Left lung (tissue), 4 donors: ENCODE measurements at regions not wholly inside any gene's neighbourhood (a gene's known extent, or its start where the extent isn't known, plus 50 kb on each side); places are given as distances from the start of the nearest gene placed in this dataset.

Experiments
- ATAC-seq: fragments of 200-7000 bp; cut with Tn5 transposase; one replicate; pipeline ENCODE4 v1.9.1; 2020; ENCODE audit warnings: moderate library complexity
- DNase-seq, 4 donors: peaks; one replicate each; pipeline ENCODE4 v3.0.0-alpha.2; 2013 to 2020
- H3K27ac ChIP-seq, 2 donors: fragments of 200-600 bp; sonication (generic) in 1 of 2; one replicate each; pipeline versions ENCODE4 v1.5.0 to v1.8.0; 2020 to 2021
- H3K27me3 ChIP-seq, 2 donors: fragments of 200-600 bp; sonication (generic) in 1 of 2; one replicate each; pipeline versions ENCODE4 v1.5.0 to v1.8.0; 2020 to 2021
- H3K36me3 ChIP-seq, 2 donors: fragments of 200-600 bp; sonication (generic) in 1 of 2; one replicate each; pipeline versions ENCODE4 v1.5.0 to v1.8.0; 2020 to 2021
- H3K4me1 ChIP-seq, 2 donors: fragments of 200-600 bp; one replicate each; pipeline ENCODE4 v1.8.0; 2021
- H3K4me3 ChIP-seq, 2 donors: fragments of 200-600 bp; sonication (generic) in 1 of 2; one replicate each; pipeline versions ENCODE4 v1.5.0 to v1.8.0; 2020 to 2021; ENCODE audit warnings: mild to moderate bottlenecking in 1 of 2
- H3K9me3 ChIP-seq, 2 donors: fragments of 200-600 bp; sonication (generic) in 1 of 2; one replicate each; pipeline versions ENCODE4 v1.5.0 to v1.8.0; 2020 to 2021
- intact Hi-C, 2 donors: fragments of 100-400 bp; cut with DNase I; formaldehyde crosslinking; loops; one replicate each; pipeline versions ENCODE4 v1.11.2 to v1.14.2; 2022
- TF ChIP-seq, protein P1 (sequence below), 2 donors: fragments of 200-600 bp; sonication (generic) in 1 of 2; IDR thresholded peaks; one replicate each; pipeline versions ENCODE4 v1.5.0 to v1.8.0; 2021; ENCODE audit warnings: antibody characterized with exemption in 2 of 2
- donor health status: DM: no; HTN: yes; CAD: no.
- donor health status: DM: no; HTN: no; CAD: no.

DNA sequence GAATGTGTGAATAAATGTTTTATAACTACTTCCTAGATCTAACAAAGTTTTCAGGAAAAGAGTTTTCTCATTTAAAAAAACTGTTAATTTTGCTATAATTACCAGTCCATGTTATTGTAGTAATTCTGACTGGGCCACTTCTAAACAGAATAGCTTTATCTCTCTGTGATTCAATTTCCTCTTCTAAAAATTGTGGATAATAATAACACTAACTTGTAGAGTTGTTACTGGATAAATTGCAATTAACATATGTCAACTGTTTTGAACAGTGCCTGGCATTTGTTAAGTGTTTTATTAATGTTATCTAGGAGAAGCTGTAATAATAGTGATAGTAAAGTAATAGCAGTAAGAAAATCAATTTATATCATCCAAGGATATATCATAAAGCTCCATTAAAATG is 162.3 kb downstream of the BTC start:
- Histone ChIP-seq H3K36me3 (no peaks in the 10 kb centered on the region), H3K9me3 (no peaks in the 10 kb centered on the region), H3K4me3 (no peak overlapping the region), H3K4me1 (peaks cover 0 to 46% of the 10 kb centered on the region in 2 donors), H3K27me3 (no peaks in the 10 kb centered on the region), H3K27ac (no peak overlapping the region)
- no peak for ATAC-seq
- intact Hi-C loops: no loop called here
- no peak for DNase-seq
- TF ChIP-seq, protein P1, sequence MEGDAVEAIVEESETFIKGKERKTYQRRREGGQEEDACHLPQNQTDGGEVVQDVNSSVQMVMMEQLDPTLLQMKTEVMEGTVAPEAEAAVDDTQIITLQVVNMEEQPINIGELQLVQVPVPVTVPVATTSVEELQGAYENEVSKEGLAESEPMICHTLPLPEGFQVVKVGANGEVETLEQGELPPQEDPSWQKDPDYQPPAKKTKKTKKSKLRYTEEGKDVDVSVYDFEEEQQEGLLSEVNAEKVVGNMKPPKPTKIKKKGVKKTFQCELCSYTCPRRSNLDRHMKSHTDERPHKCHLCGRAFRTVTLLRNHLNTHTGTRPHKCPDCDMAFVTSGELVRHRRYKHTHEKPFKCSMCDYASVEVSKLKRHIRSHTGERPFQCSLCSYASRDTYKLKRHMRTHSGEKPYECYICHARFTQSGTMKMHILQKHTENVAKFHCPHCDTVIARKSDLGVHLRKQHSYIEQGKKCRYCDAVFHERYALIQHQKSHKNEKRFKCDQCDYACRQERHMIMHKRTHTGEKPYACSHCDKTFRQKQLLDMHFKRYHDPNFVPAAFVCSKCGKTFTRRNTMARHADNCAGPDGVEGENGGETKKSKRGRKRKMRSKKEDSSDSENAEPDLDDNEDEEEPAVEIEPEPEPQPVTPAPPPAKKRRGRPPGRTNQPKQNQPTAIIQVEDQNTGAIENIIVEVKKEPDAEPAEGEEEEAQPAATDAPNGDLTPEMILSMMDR (IDR thresholded peaks at IDR 0.05): no peak

DNA sequence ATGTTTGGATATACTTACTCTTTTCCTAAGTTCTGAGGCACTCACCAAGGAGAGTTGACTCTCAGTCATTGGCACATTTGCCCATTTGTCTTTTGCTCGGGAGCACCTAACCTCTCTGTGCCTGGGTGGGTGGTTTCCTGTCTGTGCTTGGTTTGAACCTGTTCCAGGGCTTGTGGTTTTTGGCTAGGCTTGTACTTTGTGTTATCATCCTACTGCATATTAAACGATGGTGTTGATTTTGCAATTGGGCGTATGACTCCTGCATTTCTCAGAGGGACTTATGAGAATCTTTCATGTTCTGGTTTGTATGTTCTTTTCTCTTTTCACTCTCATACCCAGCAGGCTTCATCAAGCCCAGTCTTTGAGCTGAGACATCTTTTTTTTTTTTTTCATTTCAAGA is 161.7 kb downstream of the BTC start:
- intact Hi-C loops: no loop called here
- no peaks in the 10 kb centered on the region for H3K9me3 ChIP-seq
- H3K4me1 ChIP-seq: peaks cover 0 to 40% of the 10 kb centered on the region in 2 donors
- H3K27ac ChIP-seq: no peak overlapping the region
- H3K27me3 ChIP-seq: no peaks in the 10 kb centered on the region
- peak in 1 of 4 donors; percentile 64 for DNase-seq
- H3K36me3 ChIP-seq: no peaks in the 10 kb centered on the region
- TF ChIP-seq, protein P1 (IDR thresholded peaks at IDR 0.05): no peak
- ATAC-seq: peak; percentile 82
- no peak overlapping the region for H3K4me3 ChIP-seq

DNA sequence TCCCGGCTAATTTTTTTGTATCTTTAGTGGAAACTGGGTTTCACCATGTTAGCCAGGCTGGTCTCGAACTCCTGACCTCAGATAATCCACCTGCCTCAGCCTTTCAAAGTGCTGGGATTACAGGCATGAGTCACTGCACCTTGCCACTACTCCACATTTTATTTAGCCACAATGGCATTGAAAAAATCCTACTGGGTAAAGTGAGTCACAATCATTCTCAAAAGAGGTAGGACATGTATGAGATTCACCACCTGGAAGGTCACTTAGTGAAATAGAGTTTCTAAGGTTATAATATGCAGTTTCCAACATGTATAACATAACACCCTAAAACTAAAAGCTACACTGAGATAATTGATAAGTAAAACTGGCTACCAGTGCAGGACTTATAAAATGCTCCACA is 159.2 kb downstream of the BTC start:
- Histone ChIP-seq H3K27me3 (no peaks in the 10 kb centered on the region), H3K27ac (no peak overlapping the region), H3K9me3 (no peaks in the 10 kb centered on the region), H3K36me3 (no peaks in the 10 kb centered on the region), H3K4me3 (no peak overlapping the region), H3K4me1 (peaks cover 0 to 26% of the 10 kb centered on the region in 2 donors)
- ATAC-seq (no peak), DNase-seq (no peak)
- TF ChIP-seq, protein P1 (IDR thresholded peaks at IDR 0.05): no peak
- intact Hi-C loops: no loop called here

DNA sequence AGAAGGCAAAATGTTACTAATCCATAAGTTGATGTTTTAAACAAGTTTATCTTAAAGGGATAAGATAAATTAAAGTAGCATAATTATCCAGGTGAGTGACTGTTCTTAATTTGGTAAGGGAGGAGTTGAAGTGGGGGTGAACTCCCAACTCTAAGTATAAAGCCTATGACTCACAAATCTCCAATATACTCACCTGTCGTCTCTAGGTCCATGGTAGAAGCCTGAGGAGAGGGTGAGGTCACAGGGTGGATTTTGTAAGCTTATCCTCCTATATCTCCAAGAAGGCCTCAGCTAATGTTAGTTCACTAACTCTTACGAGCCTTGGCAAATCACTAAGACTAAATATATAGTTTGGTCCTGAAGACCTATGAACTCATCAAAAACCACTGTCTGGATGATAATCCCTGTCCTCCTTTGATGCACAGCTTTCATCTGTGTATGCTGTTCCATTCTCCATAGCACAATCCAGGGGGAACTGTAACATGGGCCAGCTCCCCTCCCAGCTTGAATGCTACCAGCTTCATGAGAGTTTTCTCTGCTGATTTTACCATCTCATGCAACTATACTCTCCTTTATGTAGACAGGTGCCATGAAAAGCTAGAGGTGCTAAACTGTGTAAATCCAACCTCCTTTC is 158.7 kb downstream of the BTC start:
- H3K4me3 ChIP-seq: no peak overlapping the region
- no peaks in the 10 kb centered on the region for H3K36me3 ChIP-seq
- DNase-seq (no peak), ATAC-seq (peak; percentile 39)
- no peak overlapping the region for H3K27ac ChIP-seq
- no peaks in the 10 kb centered on the region for H3K9me3 ChIP-seq
- H3K4me1 ChIP-seq: peaks cover 0 to 26% of the 10 kb centered on the region in 2 donors
- intact Hi-C loops: no loop called here
- TF ChIP-seq, protein P1 (IDR thresholded peaks at IDR 0.05): no peak
- no peaks in the 10 kb centered on the region for H3K27me3 ChIP-seq

DNA sequence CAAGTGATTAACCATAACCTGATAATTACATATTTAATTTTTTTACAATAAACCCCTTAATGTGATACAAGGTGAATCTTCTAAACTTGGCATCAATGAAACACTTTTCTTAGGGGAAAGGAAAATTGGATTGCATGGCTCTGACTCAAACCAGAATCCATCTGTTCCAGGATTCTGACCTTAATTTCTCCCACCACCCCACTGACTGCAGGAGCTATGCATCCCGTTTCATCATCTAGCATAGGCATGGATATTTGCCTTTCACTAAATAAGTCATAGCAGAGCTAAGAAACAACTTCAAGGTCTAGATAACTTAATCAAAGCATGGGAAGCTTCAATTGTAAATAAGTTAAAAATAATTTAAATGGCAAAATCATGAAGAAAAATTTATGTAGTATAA is 156.3 kb downstream of the BTC start:
- DNase-seq (no peak), ATAC-seq (no peak)
- Histone ChIP-seq H3K9me3 (no peaks in the 10 kb centered on the region), H3K4me3 (no peak overlapping the region), H3K27me3 (no peaks in the 10 kb centered on the region), H3K36me3 (no peaks in the 10 kb centered on the region), H3K4me1 (peaks cover 0 to 6% of the 10 kb centered on the region in 2 donors), H3K27ac (no peak overlapping the region)
- intact Hi-C loops: no loop called here
- TF ChIP-seq, protein P1 (IDR thresholded peaks at IDR 0.05): no peak
